ENCODE measurements at regions not wholly inside any gene's neighbourhood (a gene's known extent, or its start where the extent isn't known, plus 50 kb on each side); places are given as distances from the start of the nearest gene placed in this dataset.

GRCh38 chr14:44030831-44031383 is 476.2 kb downstream of the FSCB start:
- no peaks in the 10 kb centered on the region for H3K36me3 ChIP-seq
- H3K27me3 ChIP-seq: no peaks in the 10 kb centered on the region
- H3K27ac ChIP-seq: no peak overlapping the region
- TF ChIP-seq CTCF (IDR thresholded peaks at IDR 0.05) (no peak), POLR2A (IDR thresholded peaks at IDR 0.05) (no peak), EP300 (IDR thresholded peaks at IDR 0.05) (no peak), POLR2AphosphoS5 (IDR thresholded peaks at IDR 0.05) (no peak)
- H3K4me1 ChIP-seq: no peaks in the 10 kb centered on the region
- H3K9me3 ChIP-seq: no peaks in the 10 kb centered on the region
- H3K4me3 ChIP-seq: no peak overlapping the region
- no peak for ATAC-seq
- WGBS, 2 donors (ENCODE audit: low coverage in 1 of 2): 51 to 57% methylated on average over 3 to 4 of the region's 4 CpGs

- Histone ChIP-seq H3K27me3 (no peaks in the 10 kb centered on the region), H3K4me3 (no peak overlapping the region), H3K9me3 (no peaks in the 10 kb centered on the region), H3K36me3 (no peaks in the 10 kb centered on the region), H3K4me1 (no peaks in the 10 kb centered on the region), H3K27ac (no peak overlapping the region)
- peak; percentile 34 for ATAC-seq
- TF ChIP-seq EP300 (IDR thresholded peaks at IDR 0.05) (no peak), POLR2AphosphoS5 (IDR thresholded peaks at IDR 0.05) (no peak), CTCF (IDR thresholded peaks at IDR 0.05) (no peak), POLR2A (IDR thresholded peaks at IDR 0.05) (no peak)
Observed at GRCh38 chr14:44029933-44030332, 477.1 kb downstream of the FSCB start.

GRCh38 chr14:44027397-44027796 is 479.7 kb downstream of the FSCB start:
- TF ChIP-seq CTCF (IDR thresholded peaks at IDR 0.05): no peak
- TF ChIP-seq POLR2AphosphoS5 (IDR thresholded peaks at IDR 0.05): no peak
- no peak for TF ChIP-seq EP300 (IDR thresholded peaks at IDR 0.05)
- TF ChIP-seq POLR2A (IDR thresholded peaks at IDR 0.05): no peak
- no peak overlapping the region for H3K27ac ChIP-seq
- H3K9me3 ChIP-seq: no peaks in the 10 kb centered on the region
- no peaks in the 10 kb centered on the region for H3K36me3 ChIP-seq
- H3K27me3 ChIP-seq: no peaks in the 10 kb centered on the region
- 52 to 58% methylated on average over 3 of the region's 3 CpGs for WGBS, 2 donors (ENCODE audit: low coverage in 1 of 2)
- no peaks in the 10 kb centered on the region for H3K4me1 ChIP-seq
- no peak overlapping the region for H3K4me3 ChIP-seq
- ATAC-seq: no peak

GRCh38 chr14:44010595-44010994 is 496.5 kb downstream of the FSCB start:
- Histone ChIP-seq H3K27ac (no peak overlapping the region), H3K4me3 (no peak overlapping the region), H3K4me1 (no peaks in the 10 kb centered on the region), H3K36me3 (no peaks in the 10 kb centered on the region), H3K27me3 (no peaks in the 10 kb centered on the region), H3K9me3 (no peaks in the 10 kb centered on the region)
- TF ChIP-seq EP300 (IDR thresholded peaks at IDR 0.05) (no peak), POLR2A (IDR thresholded peaks at IDR 0.05) (no peak), POLR2AphosphoS5 (IDR thresholded peaks at IDR 0.05) (no peak), CTCF (IDR thresholded peaks at IDR 0.05) (no peak)
- ATAC-seq: no peak

- Histone ChIP-seq H3K9me3 (no peaks in the 10 kb centered on the region), H3K36me3 (no peaks in the 10 kb centered on the region), H3K27me3 (no peaks in the 10 kb centered on the region), H3K4me3 (no peak overlapping the region), H3K27ac (no peak overlapping the region), H3K4me1 (no peaks in the 10 kb centered on the region)
- WGBS, 2 donors (ENCODE audit: low coverage in 1 of 2): 30 to 69% methylated on average over 3 of the region's 3 CpGs
- ATAC-seq: no peak
- no peak for TF ChIP-seq POLR2A (IDR thresholded peaks at IDR 0.05)
Observed at GRCh38 chr14:44010071-44010470, 497.0 kb downstream of the FSCB start.

Data from gastroesophageal sphincter (tissue), 4 donors.